ENCODE measurements at regions not wholly inside any gene's neighbourhood (a gene's known extent, or its start where the extent isn't known, plus 50 kb on each side); places are given as distances from the start of the nearest gene placed in this dataset.

DNA sequence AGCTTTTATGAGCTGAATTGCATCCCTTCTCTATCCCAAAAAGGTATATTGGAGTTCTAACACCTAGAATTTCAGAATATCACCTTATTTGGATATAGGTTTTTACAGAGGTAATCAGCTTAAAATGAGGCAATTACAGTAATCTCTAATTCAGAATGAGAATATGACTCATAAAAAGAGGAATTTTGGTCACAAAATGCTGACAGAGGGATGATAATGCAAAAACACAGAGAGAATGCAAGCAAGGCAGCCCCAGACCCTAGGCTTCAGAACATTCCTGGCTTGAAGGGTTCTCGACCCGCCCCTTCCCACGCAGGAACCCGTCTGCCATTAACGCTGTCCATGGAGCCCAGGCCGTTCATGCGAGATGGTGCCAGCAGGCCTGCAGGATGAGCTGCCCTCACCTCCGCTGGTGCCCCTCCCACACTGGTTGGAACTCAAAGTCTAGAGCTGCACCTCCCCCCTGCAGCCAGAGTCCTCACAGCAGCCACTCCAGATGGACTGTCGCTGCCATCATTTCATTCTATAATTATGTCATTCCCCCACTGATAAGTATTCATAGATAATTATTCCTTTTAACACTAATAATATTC is 1173.4 kb upstream of the ACO1 start:
- no peak overlapping the region for H3K4me3 ChIP-seq
- no peak overlapping the region for H3K9ac ChIP-seq (ENCODE audit: insufficient read depth in 1 of 2, low read depth in 2 of 2, low read length in 2 of 2)
- no peak overlapping the region for H3K4me2 ChIP-seq (ENCODE audit: insufficient read depth, low read length)
- H2AFZ ChIP-seq (ENCODE audit: low read depth, low read length) = no peak overlapping the region
- H3K27ac ChIP-seq (ENCODE audit: extremely low read depth, low read depth, low read length) = no peak overlapping the region
- DNase-seq (ENCODE audit: extremely low read depth in 1 of 4, low spot score in 3 of 4) (no peak), FAIRE-seq (no peak), ATAC-seq (no peak)
- no peaks in the 10 kb centered on the region for H4K20me1 ChIP-seq (replicated peaks; ENCODE audit: control insufficient read depth, insufficient read depth, low read length)
- no peaks in the 10 kb centered on the region for H3K9me1 ChIP-seq (ENCODE audit: control insufficient read depth, insufficient read depth, low read length)
- no CpG with 5 or more reads among the region's 9 CpGs for WGBS (ENCODE audit: insufficient coverage, low coverage, missing lambda C conversion rate)
- H3K79me2 ChIP-seq (ENCODE audit: control insufficient read depth, insufficient read depth, low read length) = no peaks in the 10 kb centered on the region
- CTCF ChIA-PET (ENCODE audit: low intra/inter-chr PET ratio) = no interaction called here
- no TSS peak for BruUV-seq (replicated peaks)
- in situ Hi-C loops (cut with MboI) = no loop called here
- intact Hi-C loops (cut with micrococcal nuclease) = no loop called here
- no peaks in the 10 kb centered on the region for H3K4me1 ChIP-seq (replicated peaks in 1 of 2; ENCODE audit: control insufficient read depth in 2 of 2, insufficient read depth in 2 of 2, low read length in 2 of 2)
- no peaks in the 10 kb centered on the region for H3K27me3 ChIP-seq (ENCODE audit: control insufficient read depth in 2 of 2, insufficient read depth in 2 of 2, low read length in 2 of 2)
- H3K9me3 ChIP-seq (replicated peaks; ENCODE audit: control insufficient read depth, insufficient read depth, low read depth, low read length) = no peaks in the 10 kb centered on the region
- H3K36me3 ChIP-seq (ENCODE audit: control insufficient read depth, insufficient read depth, low read length) = no peaks in the 10 kb centered on the region
- POLR2A ChIA-PET = no interaction called here
- TF ChIP-seq TCF7 (IDR thresholded peaks at IDR 0.05; ENCODE audit: borderline replicate concordance) (no peak), CCAR2 (IDR thresholded peaks at IDR 0.05; ENCODE audit: low read depth, low read length) (no peak), TEAD1 (CRISPR knock-in tag; IDR thresholded peaks at IDR 0.05) (no peak), HLTF (IDR thresholded peaks at IDR 0.05) (no peak), ZSCAN29 (IDR thresholded peaks at IDR 0.05) (no peak), DDX20 (tag; IDR thresholded peaks at IDR 0.05; ENCODE audit: low read depth) (no peak), XRCC4 (IDR thresholded peaks at IDR 0.05; ENCODE audit: extremely low read depth, insufficient read depth, insufficient read length) (no peak), MCM7 (IDR thresholded peaks at IDR 0.05) (no peak), RBM17 (IDR thresholded peaks at IDR 0.05; ENCODE audit: borderline replicate concordance, low read depth, low read length) (no peak), ZC3H8 (IDR thresholded peaks at IDR 0.05) (no peak), ZBTB33 (CRISPR knock-in tag; IDR thresholded peaks at IDR 0.05) (no peak), DEAF1 (CRISPR knock-in tag; IDR thresholded peaks at IDR 0.05) (no peak)
- TF ChIP-seq, protein P1, sequence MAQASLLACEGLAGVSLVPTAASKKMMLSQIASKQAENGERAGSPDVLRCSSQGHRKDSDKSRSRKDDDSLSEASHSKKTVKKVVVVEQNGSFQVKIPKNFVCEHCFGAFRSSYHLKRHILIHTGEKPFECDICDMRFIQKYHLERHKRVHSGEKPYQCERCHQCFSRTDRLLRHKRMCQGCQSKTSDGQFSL (CRISPR knock-in tag; IDR thresholded peaks at IDR 0.05) = no peak
- TF ChIP-seq, protein P1 (tag; IDR thresholded peaks at IDR 0.05) = no peak

Data from K562 (cell line).